Stimulated activated CD4-positive, alpha-beta T cell treated with anti-CD3 and anti-CD28 coated beads, Interleukin-15, amount 100 ng/mL, for 24 hours (primary cell): ENCODE measurements at regions not wholly inside any gene's neighbourhood (a gene's known extent, or its start where the extent isn't known, plus 50 kb on each side); places are given as distances from the start of the nearest gene placed in this dataset.
"Not testable (repeated sequence)": the region's sequence is repeated elsewhere in the genome, so short reads cannot be mapped to it uniquely, and the experiment has no call there.

Experiments
- DNase-seq: peaks from one replicate; pipeline ENCODE4 v3.0.0-alpha.2; 2020

- DNase-seq, result no peak
Observed at GRCh38 chrX:39484159-39485068, 613.3 kb downstream of the BCOR start.

- peak; percentile 9 for DNase-seq
Observed at GRCh38 chrX:39487166-39487968, 610.4 kb downstream of the BCOR start.

- no peak for DNase-seq
Observed at GRCh38 chrX:39487969-39488330, 609.8 kb downstream of the BCOR start.

GRCh38 chrX:39491548-39492297 is 606.0 kb downstream of the BCOR start:
- peak; percentile 70 for DNase-seq

- no peak for DNase-seq
Observed at GRCh38 chrX:39492497-39493162, 605.1 kb downstream of the BCOR start.

- no peak for DNase-seq
Observed at GRCh38 chrX:39493168-39493567, 604.6 kb downstream of the BCOR start.

- not testable (repeated sequence) for DNase-seq
Observed at GRCh38 chrX:39497117-39497516, 600.6 kb downstream of the BCOR start.

GRCh38 chrX:39497702-39498265 is 600.0 kb downstream of the BCOR start:
- DNase-seq, result no peak

- DNase-seq, result no peak
Observed at GRCh38 chrX:39499996-39500395, 597.8 kb downstream of the BCOR start.

GRCh38 chrX:39501822-39502221 is 595.9 kb downstream of the BCOR start:
- DNase-seq, result no peak

- no peak for DNase-seq
Observed at GRCh38 chrX:39502486-39502885, 595.3 kb downstream of the BCOR start.

- no peak for DNase-seq
Observed at GRCh38 chrX:39504227-39504626, 593.5 kb downstream of the BCOR start.

- no peak for DNase-seq
Observed at GRCh38 chrX:39504850-39505259, 592.9 kb downstream of the BCOR start.

GRCh38 chrX:39506131-39506530 is 591.6 kb downstream of the BCOR start:
- DNase-seq, result no peak

- DNase-seq, result no peak
Observed at GRCh38 chrX:39507034-39507433, 590.7 kb downstream of the BCOR start.

- DNase-seq, result no peak
Observed at GRCh38 chrX:39507617-39508299, 590.0 kb downstream of the BCOR start.

GRCh38 chrX:39508300-39508692 is 589.5 kb downstream of the BCOR start:
- peak; percentile 8 for DNase-seq

- DNase-seq, result no peak
Observed at GRCh38 chrX:39509157-39509556, 588.6 kb downstream of the BCOR start.

- no peak for DNase-seq
Observed at GRCh38 chrX:39513836-39514235, 583.9 kb downstream of the BCOR start.

GRCh38 chrX:39514801-39515200 is 583.0 kb downstream of the BCOR start:
- no peak for DNase-seq

- no peak for DNase-seq
Observed at GRCh38 chrX:39516427-39516841, 581.3 kb downstream of the BCOR start.
